NCI-H128 (cell line): ENCODE measurements at regions not wholly inside any gene's neighbourhood (a gene's known extent, or its start where the extent isn't known, plus 50 kb on each side); places are given as distances from the start of the nearest gene placed in this dataset.
"Not testable (repeated sequence)": the region's sequence is repeated elsewhere in the genome, so short reads cannot be mapped to it uniquely, and the experiment has no call there.

Experiments used
- DNase-seq: peaks from one replicate; lab custom pipeline; 2025; ENCODE audit not compliant: unreplicated experiment; lab: John Stamatoyannopoulos, UW

DNA sequence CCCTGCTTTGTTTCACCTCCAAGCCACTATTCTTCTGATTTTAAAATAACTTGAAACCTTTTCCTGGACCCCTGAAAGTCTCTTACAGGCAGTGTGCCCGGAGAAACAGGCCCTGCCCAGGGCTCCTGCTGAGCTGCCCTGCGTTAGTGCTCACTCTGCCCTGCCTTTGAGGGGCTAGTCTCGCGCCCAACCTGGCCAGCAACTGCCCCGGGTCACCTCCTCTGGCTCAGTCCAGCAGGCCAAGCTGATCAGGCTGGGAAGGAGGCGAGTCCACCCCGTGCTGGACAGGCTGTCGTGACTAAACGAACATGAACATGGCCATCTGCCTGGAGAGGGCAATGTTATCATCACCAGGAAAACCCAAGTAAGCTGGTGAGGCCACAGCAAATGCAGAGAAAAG lies 245.4 kb downstream of the ANKRD60 start:
- DNase-seq, result no peak

DNA sequence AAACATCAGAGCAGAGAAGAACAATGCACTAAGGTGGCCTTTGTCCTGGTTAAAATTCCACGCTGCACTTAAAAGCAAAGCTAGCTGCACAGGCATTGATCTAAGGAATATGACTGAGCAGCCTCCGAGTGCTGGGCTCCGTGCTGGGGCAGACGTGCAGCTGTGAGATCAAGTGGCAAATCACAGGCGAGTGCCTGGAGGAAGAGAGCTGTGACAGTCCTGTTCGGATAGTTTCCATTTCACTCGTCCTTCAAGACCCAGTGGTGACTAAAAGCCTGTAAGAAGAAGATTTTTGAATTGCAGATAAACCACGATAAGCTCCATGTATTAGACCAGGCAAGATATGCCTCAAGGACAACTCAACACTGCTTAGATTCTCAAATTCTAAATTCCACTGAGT lies 247.9 kb downstream of the ANKRD60 start:
- no peak for DNase-seq

GRCh38 chr20:57977569-57977968 lies 250.9 kb downstream of the ANKRD60 start:
- no peak for DNase-seq

DNA sequence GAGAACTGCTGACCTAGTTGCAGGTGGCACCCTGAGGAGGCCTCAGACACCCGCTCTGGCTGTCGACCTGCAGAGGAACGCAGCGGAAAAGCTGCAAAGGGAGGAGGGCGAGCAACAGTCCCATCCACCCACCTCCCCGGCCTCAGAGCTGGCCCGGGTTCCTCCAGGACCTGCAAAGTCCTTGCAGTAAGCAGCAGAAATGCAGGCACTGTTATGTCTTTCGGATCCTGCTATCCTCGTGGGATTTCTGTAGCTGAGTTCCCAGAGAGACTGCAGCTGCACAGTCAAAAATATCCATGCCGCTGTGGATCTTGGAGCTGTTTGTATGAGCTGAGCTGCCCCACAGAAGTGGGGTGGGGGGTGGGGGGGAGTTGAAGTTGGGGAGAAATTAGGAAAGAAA lies 251.3 kb downstream of the ANKRD60 start:
- DNase-seq, result no peak

- DNase-seq, result no peak
Observed at GRCh38 chr20:57974863-57975262, 253.6 kb downstream of the ANKRD60 start.

DNA sequence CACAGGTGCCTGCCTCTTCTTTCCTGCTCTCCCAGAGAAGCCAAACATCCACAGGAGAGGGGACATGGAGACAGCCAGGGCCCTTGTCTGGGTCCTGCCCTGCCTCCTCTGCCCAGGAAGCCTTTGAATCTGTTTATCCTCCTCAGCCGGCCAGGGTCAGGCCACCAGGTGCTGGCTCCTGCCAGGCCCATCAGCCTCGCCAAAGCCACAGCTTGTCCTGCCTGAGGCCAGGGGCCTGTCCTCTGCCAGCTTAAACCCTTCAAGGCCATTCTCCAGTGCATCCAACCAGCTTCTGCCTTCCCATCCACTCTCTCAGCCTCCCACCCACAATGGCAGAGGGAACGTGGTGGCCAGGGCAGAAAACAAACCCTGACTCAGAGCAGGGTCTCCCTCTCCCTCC lies 254.6 kb downstream of the ANKRD60 start:
- no peak for DNase-seq

DNA sequence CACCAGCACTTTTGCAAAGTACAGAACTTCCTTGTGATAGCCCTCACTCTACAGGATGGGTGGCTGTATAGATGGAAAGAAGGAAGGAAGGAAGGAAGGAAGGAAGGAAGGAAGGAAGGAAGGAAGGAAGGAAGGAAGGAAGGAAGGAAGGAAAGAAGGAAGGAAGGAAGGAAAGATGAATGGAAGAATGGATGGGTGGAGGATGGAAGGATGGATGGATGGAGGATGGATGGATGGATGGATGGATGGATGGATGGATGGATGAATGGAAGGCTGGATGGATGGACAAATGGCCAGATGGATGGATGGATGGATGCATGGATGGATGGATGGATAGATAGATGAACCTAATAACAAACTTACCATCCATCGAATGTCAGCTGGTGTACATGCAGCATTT lies 256.9 kb downstream of the ANKRD60 start:
- not testable (repeated sequence) for DNase-seq

GRCh38 chr20:57970856-57971255 lies 257.6 kb downstream of the ANKRD60 start:
- DNase-seq, result no peak

GRCh38 chr20:57970116-57970515 lies 258.3 kb downstream of the ANKRD60 start:
- no peak for DNase-seq

GRCh38 chr20:57968120-57968519 lies 258.3 kb upstream of the PMEPA1 start:
- DNase-seq, result no peak

DNA sequence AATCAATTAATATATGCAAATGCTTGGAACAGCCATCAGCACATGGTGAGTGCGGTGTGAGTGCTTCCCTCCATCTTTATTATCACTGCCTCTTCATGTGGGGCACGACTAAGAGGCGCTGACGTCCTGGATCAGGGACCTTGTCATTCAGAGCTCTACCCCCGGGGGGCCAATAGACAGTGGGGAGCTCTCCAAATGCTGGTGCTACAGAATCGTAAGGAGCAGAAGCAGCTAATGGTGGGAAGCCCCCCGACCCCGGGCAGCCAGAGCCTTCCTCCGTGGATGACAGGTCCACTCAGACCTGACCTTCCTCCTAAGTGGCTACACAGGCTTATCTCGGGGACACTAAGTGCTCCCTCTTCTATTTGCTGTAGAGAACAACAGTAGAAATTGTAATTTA lies 257.5 kb upstream of the PMEPA1 start:
- no peak for DNase-seq

- DNase-seq, result no peak
Observed at GRCh38 chr20:57966620-57967019, 256.8 kb upstream of the PMEPA1 start.

GRCh38 chr20:57965441-57965840 lies 255.6 kb upstream of the PMEPA1 start:
- DNase-seq, result no peak

DNA sequence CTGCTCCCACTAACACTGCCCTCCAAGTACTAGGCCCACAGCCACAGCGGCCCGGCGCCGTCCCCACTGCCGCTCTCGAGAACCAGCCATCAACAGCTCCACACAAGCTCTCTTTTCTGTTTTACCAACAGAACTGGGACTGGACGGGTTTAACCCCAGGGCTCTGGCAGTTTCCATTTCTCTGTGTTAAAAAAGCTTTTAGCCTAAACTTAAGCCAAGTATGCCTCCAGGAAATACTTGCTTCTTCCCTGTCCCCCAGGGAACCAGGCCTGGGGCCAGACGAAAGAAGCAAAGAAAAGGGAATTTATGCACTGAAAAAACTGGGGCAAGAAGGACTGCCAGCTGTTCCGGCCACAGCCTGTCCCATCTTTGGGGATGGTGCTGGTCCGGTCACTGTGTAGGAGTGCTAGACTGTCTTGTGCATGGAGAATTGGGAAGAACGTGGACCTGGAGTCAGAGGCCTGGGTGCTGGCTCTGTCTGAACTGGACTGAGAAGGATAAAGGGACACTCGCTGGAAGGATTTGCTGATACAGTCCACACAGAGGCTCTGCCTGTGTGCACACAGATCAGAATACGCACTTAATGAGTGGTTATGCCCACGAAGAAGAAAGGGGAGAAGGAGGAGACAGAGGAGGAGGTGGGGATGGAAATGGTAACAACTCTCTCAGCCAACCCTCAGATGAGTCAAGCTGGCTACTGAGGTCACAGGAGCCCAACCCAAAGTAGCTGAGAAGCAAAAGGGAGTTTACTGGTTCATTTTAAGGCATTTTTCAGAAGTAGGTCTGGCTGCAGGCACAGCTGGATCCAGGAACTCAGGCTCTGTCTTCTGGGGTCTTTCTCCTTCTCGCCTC lies 254.4 kb upstream of the PMEPA1 start:
- DNase-seq, result no peak

- no peak for DNase-seq
Observed at GRCh38 chr20:57960803-57961575, 251.2 kb upstream of the PMEPA1 start.

DNA sequence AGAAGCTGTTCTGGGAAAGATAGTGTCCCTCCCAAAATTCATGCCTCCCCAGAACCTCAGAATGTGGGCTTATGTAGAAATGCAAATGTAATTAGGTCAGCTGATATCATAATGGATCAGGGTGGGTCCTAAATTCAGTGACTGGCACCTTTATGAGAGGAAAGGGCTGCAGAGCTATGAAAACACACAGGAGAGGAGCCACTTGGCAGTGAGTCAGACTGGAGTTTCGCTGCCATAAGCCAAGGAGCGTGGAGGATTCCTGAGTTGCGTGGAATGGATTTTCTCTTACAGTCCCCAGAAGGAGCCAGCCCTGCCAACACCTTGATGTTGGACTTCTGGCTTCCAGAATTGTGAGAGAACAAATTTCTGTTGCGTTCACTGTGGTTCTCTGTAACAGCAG lies 249.8 kb upstream of the PMEPA1 start:
- DNase-seq, result no peak

DNA sequence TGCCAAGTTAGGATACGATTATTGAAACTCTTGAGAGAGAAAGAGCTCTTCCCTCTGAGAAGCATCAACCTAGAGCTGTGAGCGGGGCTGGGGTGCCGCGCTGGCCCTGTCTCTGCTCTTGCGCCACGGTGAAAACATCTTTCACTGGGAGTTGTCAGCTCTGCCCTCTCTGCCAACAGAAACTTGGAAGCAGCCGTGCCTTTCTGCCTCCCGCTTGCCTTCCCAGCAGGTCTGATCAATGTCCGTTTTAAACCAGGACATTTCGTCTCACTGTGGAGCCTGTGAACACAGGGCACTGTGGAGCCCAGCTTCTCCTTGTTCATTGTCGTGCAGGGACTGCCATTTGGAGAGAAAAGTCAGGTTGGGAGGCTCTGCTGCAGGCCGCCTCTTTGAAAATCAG lies 249.2 kb upstream of the PMEPA1 start:
- no peak for DNase-seq

GRCh38 chr20:57958050-57958420 lies 248.2 kb upstream of the PMEPA1 start:
- DNase-seq, result no peak

DNA sequence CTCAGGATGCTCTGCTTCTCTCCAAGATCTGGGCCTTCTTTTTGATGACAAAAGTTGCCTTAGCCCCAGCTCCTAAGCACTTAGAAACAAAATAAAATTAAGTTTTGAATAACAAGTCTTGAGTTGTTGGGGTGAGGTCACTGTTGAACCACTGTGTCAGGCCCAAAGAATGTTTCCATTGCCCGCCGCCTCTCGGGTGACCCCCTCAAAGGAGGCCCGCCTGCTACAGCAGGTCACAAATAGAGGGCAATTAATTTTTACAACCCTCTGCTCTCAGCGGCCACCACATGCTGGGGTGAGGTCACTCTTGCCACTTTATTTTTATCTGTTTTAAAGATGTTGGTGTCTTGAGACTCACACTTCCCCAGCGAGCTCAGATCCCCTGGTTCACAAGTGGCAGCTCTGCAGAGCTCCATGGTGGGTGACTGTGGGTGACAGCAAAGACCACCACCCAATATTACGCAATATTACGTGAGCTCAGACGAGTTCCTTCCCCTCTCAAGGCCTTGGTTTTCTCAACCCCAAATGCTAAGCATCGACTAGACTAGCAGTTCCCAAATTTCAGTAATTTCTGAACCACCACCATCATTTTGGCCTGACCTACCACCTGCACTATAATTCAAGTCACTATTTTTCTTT lies 247.7 kb upstream of the PMEPA1 start:
- no peak for DNase-seq

DNA sequence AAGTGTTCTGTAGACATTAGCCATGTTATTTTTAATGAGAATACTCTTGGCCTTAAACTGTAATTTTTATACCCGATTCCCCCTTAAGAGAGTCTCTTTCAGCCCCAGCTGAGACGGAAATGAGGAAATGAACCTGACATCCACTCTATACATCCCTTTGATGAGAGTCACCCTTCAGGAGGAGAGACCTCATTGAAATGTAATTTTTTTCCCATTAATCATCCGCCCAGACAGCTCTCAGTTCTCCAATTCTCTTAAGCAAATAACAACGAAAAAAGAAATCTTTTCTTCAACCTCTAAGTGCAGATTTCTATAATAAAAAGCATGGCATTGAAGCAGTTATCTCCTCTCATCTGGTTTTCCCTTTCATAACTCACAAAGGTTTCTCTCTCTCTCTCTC lies 243.8 kb upstream of the PMEPA1 start:
- no peak for DNase-seq

DNA sequence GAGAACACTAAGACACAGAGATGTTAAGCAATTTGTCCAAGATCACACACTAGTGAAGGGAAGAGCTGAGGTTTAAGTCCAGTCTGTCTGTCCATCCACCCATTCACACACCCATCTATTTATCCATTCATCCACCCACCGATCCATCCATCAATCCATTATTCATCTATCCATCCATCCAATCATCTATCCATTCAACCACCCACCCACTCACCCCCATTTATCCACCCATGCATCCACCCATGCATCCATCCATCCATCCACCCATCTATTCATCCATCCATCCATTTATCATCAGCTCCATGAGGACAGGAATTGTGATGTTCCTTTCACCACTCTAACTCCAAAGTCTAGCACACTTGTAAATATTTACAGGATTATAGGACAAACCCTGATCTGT lies 242.3 kb upstream of the PMEPA1 start:
- DNase-seq, result no peak

DNA sequence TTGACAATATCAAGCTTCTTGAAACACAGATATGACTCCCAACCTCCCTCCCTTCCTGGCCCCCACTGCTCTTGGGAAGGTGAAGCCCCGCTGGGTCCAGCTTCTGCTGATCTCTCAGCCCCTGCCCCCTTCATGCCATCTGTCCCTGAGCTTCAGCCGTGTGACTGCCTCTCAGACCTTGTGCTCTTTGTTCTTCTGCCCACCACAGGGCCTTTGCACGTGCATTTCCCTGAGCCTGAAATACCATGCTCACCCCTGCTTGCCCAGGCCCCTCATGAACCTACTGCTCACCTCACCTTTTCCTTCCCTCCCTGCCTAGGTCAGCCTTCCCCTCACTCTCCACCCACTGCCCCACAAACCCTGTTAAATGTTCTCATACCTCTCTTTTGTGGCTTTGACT lies 241.7 kb upstream of the PMEPA1 start:
- DNase-seq, result no peak
